ENCODE measurements at regions not wholly inside any gene's neighbourhood (a gene's known extent, or its start where the extent isn't known, plus 50 kb on each side); places are given as distances from the start of the nearest gene placed in this dataset.

GRCh38 chr5:68746220-68746619 is 347.6 kb upstream of the SLC30A5 start:
- DNase-seq (ENCODE audit: extremely low read depth in 1 of 11, low read depth in 9 of 11, low spot score in 4 of 11): peak in 1 of 11 donors; percentile 43

DNA sequence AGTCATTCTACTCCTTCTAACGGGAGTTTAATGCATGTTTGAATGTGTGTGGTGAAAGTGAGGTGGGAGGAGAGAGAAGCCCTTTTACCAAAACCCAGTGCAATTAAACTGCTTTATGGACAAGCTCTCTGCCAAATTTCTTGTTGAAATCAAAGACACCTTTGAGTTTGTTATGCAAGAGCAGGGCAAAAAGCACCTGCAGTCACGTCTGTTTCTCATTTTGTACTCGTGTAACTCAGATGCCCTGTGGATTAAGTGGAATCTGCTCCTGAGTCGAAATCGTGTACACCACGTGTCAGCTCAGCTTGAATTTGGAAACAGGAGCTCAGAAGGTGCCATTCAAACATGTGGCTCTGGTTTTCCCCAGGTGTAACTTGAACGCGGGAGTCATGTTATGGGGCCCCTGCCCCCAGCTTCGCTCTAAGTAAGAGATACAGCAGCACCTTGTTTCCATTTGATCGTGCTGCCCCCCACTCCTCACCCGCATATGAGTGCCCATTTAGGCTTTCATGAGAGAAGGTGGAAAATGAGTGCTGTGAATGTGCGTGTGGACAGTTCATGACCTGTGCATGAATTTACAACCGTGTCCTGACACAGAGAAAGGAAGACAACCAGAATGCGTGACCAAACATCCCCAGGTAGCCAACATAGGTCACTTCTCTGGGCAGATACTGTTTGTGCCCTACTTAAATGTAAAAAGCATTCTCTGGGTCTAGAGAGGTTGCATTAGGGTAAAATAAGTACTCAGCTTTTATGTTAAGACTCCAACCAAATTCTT is 347.0 kb upstream of the SLC30A5 start:
- peak in 2 of 11 donors; percentile 28 to 41 for DNase-seq (ENCODE audit: extremely low read depth in 1 of 11, low read depth in 9 of 11, low spot score in 4 of 11)

DNA sequence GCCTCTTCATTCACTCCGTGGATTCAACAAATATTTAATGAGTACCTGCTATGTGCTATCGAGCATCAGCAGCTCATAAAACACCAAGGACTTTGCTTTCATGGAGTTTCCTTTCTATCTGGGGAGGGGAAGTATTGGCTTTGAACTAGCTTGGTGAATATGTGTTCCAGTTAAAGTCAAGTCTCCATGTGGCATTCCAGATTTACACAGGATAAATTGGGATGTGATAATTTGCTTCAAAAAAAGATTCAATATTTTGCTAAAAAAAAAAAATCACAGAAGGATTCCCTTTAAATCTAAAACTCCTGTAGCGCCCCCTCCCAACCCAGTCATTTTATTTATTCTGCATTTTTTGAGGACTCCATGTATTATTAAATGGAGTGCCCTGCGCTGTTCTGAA is 346.3 kb upstream of the SLC30A5 start:
- no peak for DNase-seq (ENCODE audit: extremely low read depth in 1 of 11, low read depth in 9 of 11, low spot score in 4 of 11)

GRCh38 chr5:68748101-68748500 is 345.7 kb upstream of the SLC30A5 start:
- DNase-seq (ENCODE audit: extremely low read depth in 1 of 11, low read depth in 9 of 11, low spot score in 4 of 11): no peak

GRCh38 chr5:68749077-68749476 is 344.7 kb upstream of the SLC30A5 start:
- no peak for DNase-seq (ENCODE audit: extremely low read depth in 1 of 11, low read depth in 9 of 11, low spot score in 4 of 11)

DNA sequence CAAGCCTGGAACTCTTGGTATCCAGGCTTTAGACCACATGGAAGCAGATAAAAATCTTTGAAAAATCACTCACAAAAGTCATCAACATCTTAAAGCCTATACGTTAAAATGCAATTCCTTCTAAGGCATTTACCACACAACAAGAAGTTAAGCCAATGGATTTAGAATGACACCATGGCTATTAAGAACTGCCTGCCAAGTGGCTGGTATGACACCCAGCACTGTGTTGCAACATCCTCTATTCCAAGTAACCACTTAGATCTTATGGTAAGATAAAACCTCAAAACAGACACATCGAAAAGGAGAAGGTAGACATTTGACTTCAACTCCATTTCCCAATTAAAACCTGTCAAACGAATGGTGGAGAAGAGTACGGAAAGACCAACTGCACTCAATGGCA is 344.2 kb upstream of the SLC30A5 start:
- DNase-seq (ENCODE audit: extremely low read depth in 1 of 11, low read depth in 9 of 11, low spot score in 4 of 11): no peak

- no peak for DNase-seq (ENCODE audit: extremely low read depth in 1 of 11, low read depth in 9 of 11, low spot score in 4 of 11)
Measured at GRCh38 chr5:68751661-68752060, 342.2 kb upstream of the SLC30A5 start.

- DNase-seq (ENCODE audit: extremely low read depth in 1 of 11, low read depth in 9 of 11, low spot score in 4 of 11): no peak
Measured at GRCh38 chr5:68754536-68754935, 339.3 kb upstream of the SLC30A5 start.

DNA sequence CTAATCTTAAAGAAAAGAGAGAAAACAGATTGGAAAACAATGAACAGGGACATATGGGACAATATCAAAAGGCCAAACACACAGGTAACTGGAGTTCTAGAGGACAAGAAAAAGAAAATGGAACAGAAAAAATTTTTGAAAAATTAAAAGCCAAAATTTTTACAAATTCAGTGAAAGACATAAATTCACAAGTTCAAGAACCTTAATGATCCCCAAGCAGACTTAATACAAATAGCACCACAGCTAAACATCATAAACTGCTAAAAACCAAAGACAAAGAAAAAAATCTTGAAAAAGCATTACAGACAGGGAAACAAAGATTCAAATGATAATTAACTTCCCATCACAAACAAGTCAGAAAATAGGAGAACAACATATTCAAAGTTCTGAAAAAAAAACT is 338.5 kb upstream of the SLC30A5 start:
- DNase-seq (ENCODE audit: extremely low read depth in 1 of 11, low read depth in 9 of 11, low spot score in 4 of 11): no peak

DNA sequence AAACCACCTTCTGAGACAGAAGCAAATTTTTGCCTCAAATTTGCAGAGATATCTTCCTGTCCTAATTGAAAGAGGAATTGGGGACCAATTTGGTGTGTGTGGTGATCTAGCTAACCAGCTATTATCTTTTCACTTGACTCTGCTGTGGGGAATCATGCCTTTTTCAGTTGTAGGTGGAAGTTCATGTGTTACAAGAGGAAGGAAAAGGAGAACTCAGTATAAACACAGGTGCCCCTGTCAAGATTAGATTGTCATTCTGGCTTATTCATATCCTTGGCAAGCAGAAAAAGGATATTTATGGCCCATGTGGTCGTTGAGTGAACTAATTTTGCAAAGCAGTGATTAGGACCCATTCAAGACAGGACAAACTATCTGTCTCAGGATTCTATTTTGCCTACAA is 336.8 kb upstream of the SLC30A5 start:
- no peak for DNase-seq (ENCODE audit: extremely low read depth in 1 of 11, low read depth in 9 of 11, low spot score in 4 of 11)

GRCh38 chr5:68757626-68758212 is 336.1 kb upstream of the SLC30A5 start:
- DNase-seq (ENCODE audit: extremely low read depth in 1 of 11, low read depth in 9 of 11, low spot score in 4 of 11): no peak

DNA sequence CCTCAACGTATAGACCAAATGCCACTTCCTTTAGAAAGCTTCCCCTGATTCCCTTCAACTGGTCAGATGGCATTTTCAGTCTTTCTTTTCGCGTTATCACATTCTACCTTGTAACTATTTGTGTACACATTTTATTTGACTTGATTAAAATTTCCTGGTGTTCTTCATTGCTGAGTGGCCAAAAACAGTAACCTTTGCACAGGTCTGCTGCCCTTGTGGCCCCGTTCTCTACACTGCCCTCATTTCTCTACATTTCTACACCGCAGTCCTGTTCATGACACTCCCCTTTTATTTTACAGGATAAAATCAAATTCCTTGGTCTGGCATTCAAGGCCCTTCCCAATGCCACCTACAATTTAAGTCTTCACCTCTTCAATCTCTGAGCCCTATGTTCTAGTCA is 334.2 kb upstream of the SLC30A5 start:
- DNase-seq (ENCODE audit: extremely low read depth in 1 of 11, low read depth in 9 of 11, low spot score in 4 of 11): no peak

DNA sequence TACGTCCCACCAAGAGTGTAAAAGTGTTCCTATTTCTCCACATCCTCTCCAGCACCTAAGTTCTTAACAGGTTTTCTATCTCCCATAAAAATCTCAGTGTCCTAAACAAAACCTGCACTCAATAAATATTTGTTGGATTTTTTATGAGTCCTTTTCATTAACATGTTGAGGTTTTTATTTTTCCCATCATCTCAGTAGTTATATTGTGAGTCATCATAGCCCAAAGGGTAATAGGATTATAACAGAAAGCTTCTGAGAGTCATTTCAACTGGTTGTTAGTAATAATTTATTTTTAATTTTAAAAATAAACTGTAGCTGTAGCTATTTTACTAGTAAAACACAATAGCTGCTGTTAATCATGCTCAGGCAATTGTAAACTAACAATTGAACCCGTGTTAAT is 331.6 kb upstream of the SLC30A5 start:
- DNase-seq (ENCODE audit: extremely low read depth in 1 of 11, low read depth in 9 of 11, low spot score in 4 of 11): no peak

DNA sequence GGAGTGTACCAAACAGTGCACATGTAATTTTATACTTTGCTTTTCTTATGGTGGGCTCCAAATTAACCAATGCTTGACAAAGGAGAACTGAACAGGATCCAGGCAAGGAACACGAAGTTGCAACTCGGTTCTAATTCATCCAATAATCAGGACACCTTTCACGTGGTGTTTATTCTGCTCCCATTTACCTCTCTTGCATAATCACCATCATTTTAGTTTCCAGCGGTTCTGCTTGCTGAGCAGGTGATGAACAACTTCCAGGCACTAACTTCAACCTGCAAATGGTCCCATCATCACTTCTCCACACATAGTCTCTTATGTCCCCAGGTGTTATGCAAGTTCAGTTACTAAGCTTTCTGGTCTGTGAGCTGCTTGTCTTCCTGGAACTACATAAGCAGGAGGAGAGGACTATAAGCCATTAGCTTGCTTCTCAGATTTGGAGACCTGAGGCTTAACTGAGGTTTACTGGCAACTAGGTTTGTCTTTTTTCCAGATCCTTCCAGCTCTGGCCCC is 326.8 kb upstream of the SLC30A5 start:
- no peak for DNase-seq (ENCODE audit: extremely low read depth in 1 of 11, low read depth in 9 of 11, low spot score in 4 of 11)

DNA sequence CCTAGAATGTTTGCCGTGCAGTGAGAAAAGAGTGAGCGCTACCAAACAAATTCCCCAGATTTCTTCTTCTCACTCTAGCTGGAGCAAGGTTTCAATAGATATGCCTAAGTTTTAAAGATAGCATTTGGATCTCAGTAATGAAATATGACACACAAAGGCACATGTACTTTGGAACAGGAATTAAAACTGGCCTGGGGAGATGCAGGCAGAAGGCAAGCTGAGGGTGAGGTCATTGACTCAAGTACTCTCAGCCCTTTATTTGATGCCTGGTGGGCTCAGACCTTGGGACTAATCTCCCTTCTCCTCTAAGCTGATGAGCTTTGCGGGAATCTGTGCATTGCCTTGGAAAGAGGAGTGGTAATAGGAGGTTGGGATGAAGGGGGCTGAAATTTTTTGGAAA is 323.3 kb upstream of the SLC30A5 start:
- DNase-seq (ENCODE audit: extremely low read depth in 1 of 11, low read depth in 9 of 11, low spot score in 4 of 11): no peak

DNA sequence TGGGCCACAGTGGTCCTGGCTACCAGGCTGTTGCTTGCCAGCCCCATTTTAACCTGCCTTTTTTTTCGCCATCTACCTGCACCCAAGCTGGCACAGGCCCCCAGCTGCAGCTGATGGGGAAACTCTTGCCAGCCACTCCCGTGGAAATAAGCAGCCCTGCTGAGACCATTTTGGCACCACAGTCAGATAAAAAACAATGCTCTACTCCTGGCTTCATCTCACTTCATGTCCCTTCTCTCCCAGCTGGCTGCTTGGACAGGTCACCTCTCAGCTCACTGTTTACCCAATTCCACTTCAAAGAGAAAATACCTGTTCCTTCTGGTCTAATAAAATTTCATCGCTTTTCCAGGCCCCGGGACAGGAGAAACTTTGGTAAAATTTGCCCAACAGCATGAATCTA is 322.6 kb upstream of the SLC30A5 start:
- no peak for DNase-seq (ENCODE audit: extremely low read depth in 1 of 11, low read depth in 9 of 11, low spot score in 4 of 11)

- no peak for DNase-seq (ENCODE audit: extremely low read depth in 1 of 11, low read depth in 9 of 11, low spot score in 4 of 11)
Measured at GRCh38 chr5:68771732-68772131, 322.1 kb upstream of the SLC30A5 start.

GRCh38 chr5:68776381-68776780 is 317.4 kb upstream of the SLC30A5 start:
- no peak for DNase-seq (ENCODE audit: extremely low read depth in 1 of 11, low read depth in 9 of 11, low spot score in 4 of 11)

GRCh38 chr5:68777135-68777534 is 316.7 kb upstream of the SLC30A5 start:
- no peak for DNase-seq (ENCODE audit: extremely low read depth in 1 of 11, low read depth in 9 of 11, low spot score in 4 of 11)

GRCh38 chr5:68778484-68778883 is 315.3 kb upstream of the SLC30A5 start:
- no peak for DNase-seq (ENCODE audit: extremely low read depth in 1 of 11, low read depth in 9 of 11, low spot score in 4 of 11)

Data from renal cortex interstitium (tissue), 11 donors.